ENCODE measurements at regions not wholly inside any gene's neighbourhood (a gene's known extent, or its start where the extent isn't known, plus 50 kb on each side); places are given as distances from the start of the nearest gene placed in this dataset.

GRCh38 chr1:218867941-218868626, 305.6 kb upstream of the LYPLAL1 start:
- no peak overlapping the region for H3K27ac Mint-ChIP-seq
- Histone ChIP-seq H3K27ac (ENCODE audit: insufficient read depth, low read length, poor library complexity, severe bottlenecking) (no peak overlapping the region), H3K4me1 (ENCODE audit: control insufficient read depth, insufficient read depth, low read length, poor library complexity, severe bottlenecking) (no peaks in the 10 kb centered on the region), H3K4me3 (ENCODE audit: low read depth, low read length) (no peak overlapping the region), H3K27me3 (ENCODE audit: control insufficient read depth, insufficient read depth, low read length) (no peaks in the 10 kb centered on the region), H3K36me3 (ENCODE audit: control insufficient read depth, insufficient read depth, low read length) (no peaks in the 10 kb centered on the region), H3K9me3 (ENCODE audit: control insufficient read depth in 2 of 2, low read length in 2 of 2) (no peaks in the 10 kb centered on the region)
- no peak for ATAC-seq (ENCODE audit: low read depth in 2 of 2)
- H3K27me3 Mint-ChIP-seq: no peaks in the 10 kb centered on the region
- no peaks in the 10 kb centered on the region for H3K36me3 Mint-ChIP-seq
- no peak overlapping the region for H3K4me3 Mint-ChIP-seq
- DNase-seq: no peak
- no peaks in the 10 kb centered on the region for H3K4me1 Mint-ChIP-seq
- peaks cover 0 to 7% (median 0%) of the 10 kb centered on the region in 7 donors for H3K9me3 Mint-ChIP-seq

- no peak overlapping the region for H3K4me3 Mint-ChIP-seq
- H3K4me1 ChIP-seq (ENCODE audit: control insufficient read depth, insufficient read depth, low read length, poor library complexity, severe bottlenecking): no peaks in the 10 kb centered on the region
- no peak overlapping the region for H3K4me3 ChIP-seq (ENCODE audit: low read depth, low read length)
- no peaks in the 10 kb centered on the region for H3K27me3 Mint-ChIP-seq
- no peaks in the 10 kb centered on the region for H3K9me3 ChIP-seq (ENCODE audit: control insufficient read depth in 2 of 2, low read length in 2 of 2)
- ATAC-seq (ENCODE audit: low read depth in 2 of 2): no peak
- no peaks in the 10 kb centered on the region for H3K27me3 ChIP-seq (ENCODE audit: control insufficient read depth, insufficient read depth, low read length)
- no peak overlapping the region for H3K27ac Mint-ChIP-seq
- no peak for DNase-seq
- no peaks in the 10 kb centered on the region for H3K36me3 ChIP-seq (ENCODE audit: control insufficient read depth, insufficient read depth, low read length)
- H3K4me1 Mint-ChIP-seq: no peaks in the 10 kb centered on the region
- no peak overlapping the region for H3K27ac ChIP-seq (ENCODE audit: insufficient read depth, low read length, poor library complexity, severe bottlenecking)
- H3K36me3 Mint-ChIP-seq: no peaks in the 10 kb centered on the region
- H3K9me3 Mint-ChIP-seq: peaks cover 0 to 7% (median 0%) of the 10 kb centered on the region in 7 donors
Observed at GRCh38 chr1:218869276-218869675, 304.4 kb upstream of the LYPLAL1 start.

- no peaks in the 10 kb centered on the region for H3K27me3 Mint-ChIP-seq
- no peaks in the 10 kb centered on the region for H3K27me3 ChIP-seq (ENCODE audit: control insufficient read depth, insufficient read depth, low read length)
- no peak overlapping the region for H3K27ac ChIP-seq (ENCODE audit: insufficient read depth, low read length, poor library complexity, severe bottlenecking)
- no peaks in the 10 kb centered on the region for H3K4me1 ChIP-seq (ENCODE audit: control insufficient read depth, insufficient read depth, low read length, poor library complexity, severe bottlenecking)
- no peak overlapping the region for H3K4me3 Mint-ChIP-seq
- H3K36me3 Mint-ChIP-seq: no peaks in the 10 kb centered on the region
- peaks cover 0 to 8% (median 0%) of the 10 kb centered on the region in 7 donors for H3K9me3 Mint-ChIP-seq
- no peak overlapping the region for H3K27ac Mint-ChIP-seq
- DNase-seq (no peak), ATAC-seq (ENCODE audit: low read depth in 2 of 2) (no peak)
- no peaks in the 10 kb centered on the region for H3K4me1 Mint-ChIP-seq
- H3K36me3 ChIP-seq (ENCODE audit: control insufficient read depth, insufficient read depth, low read length): no peaks in the 10 kb centered on the region
- H3K9me3 ChIP-seq (ENCODE audit: control insufficient read depth in 2 of 2, low read length in 2 of 2): no peaks in the 10 kb centered on the region
- H3K4me3 ChIP-seq (ENCODE audit: low read depth, low read length): no peak overlapping the region
Observed at GRCh38 chr1:218872026-218872425, 301.7 kb upstream of the LYPLAL1 start.

GRCh38 chr1:218872928-218873327, 300.8 kb upstream of the LYPLAL1 start:
- no peaks in the 10 kb centered on the region for H3K36me3 Mint-ChIP-seq
- peaks cover 0 to 8% (median 0%) of the 10 kb centered on the region in 7 donors for H3K9me3 Mint-ChIP-seq
- Histone ChIP-seq H3K36me3 (ENCODE audit: control insufficient read depth, insufficient read depth, low read length) (no peaks in the 10 kb centered on the region), H3K27ac (ENCODE audit: insufficient read depth, low read length, poor library complexity, severe bottlenecking) (no peak overlapping the region), H3K9me3 (ENCODE audit: control insufficient read depth in 2 of 2, low read length in 2 of 2) (no peaks in the 10 kb centered on the region), H3K4me1 (ENCODE audit: control insufficient read depth, insufficient read depth, low read length, poor library complexity, severe bottlenecking) (no peaks in the 10 kb centered on the region), H3K27me3 (ENCODE audit: control insufficient read depth, insufficient read depth, low read length) (no peaks in the 10 kb centered on the region), H3K4me3 (ENCODE audit: low read depth, low read length) (no peak overlapping the region)
- H3K4me3 Mint-ChIP-seq: no peak overlapping the region
- H3K27me3 Mint-ChIP-seq: no peaks in the 10 kb centered on the region
- ATAC-seq (ENCODE audit: low read depth in 2 of 2) (no peak), DNase-seq (no peak)
- no peaks in the 10 kb centered on the region for H3K4me1 Mint-ChIP-seq
- no peak overlapping the region for H3K27ac Mint-ChIP-seq

GRCh38 chr1:218874313-218874712, 299.4 kb upstream of the LYPLAL1 start:
- Histone ChIP-seq H3K9me3 (ENCODE audit: control insufficient read depth in 2 of 2, low read length in 2 of 2) (no peaks in the 10 kb centered on the region), H3K4me3 (ENCODE audit: low read depth, low read length) (no peak overlapping the region), H3K36me3 (ENCODE audit: control insufficient read depth, insufficient read depth, low read length) (no peaks in the 10 kb centered on the region), H3K4me1 (ENCODE audit: control insufficient read depth, insufficient read depth, low read length, poor library complexity, severe bottlenecking) (no peaks in the 10 kb centered on the region), H3K27ac (ENCODE audit: insufficient read depth, low read length, poor library complexity, severe bottlenecking) (no peak overlapping the region), H3K27me3 (ENCODE audit: control insufficient read depth, insufficient read depth, low read length) (no peaks in the 10 kb centered on the region)
- no peak overlapping the region for H3K4me3 Mint-ChIP-seq
- no peak overlapping the region for H3K27ac Mint-ChIP-seq
- no peaks in the 10 kb centered on the region for H3K4me1 Mint-ChIP-seq
- DNase-seq (no peak), ATAC-seq (ENCODE audit: low read depth in 2 of 2) (no peak)
- no peaks in the 10 kb centered on the region for H3K27me3 Mint-ChIP-seq
- peaks cover 0 to 8% (median 0%) of the 10 kb centered on the region in 7 donors for H3K9me3 Mint-ChIP-seq
- no peaks in the 10 kb centered on the region for H3K36me3 Mint-ChIP-seq

GRCh38 chr1:218874801-218875400, 298.8 kb upstream of the LYPLAL1 start:
- Mint-ChIP-seq H3K27me3 (no peaks in the 10 kb centered on the region), H3K9me3 (peaks cover 0 to 8% (median 0%) of the 10 kb centered on the region in 7 donors), H3K4me1 (no peaks in the 10 kb centered on the region), H3K27ac (no peak overlapping the region), H3K36me3 (no peaks in the 10 kb centered on the region), H3K4me3 (no peak overlapping the region)
- no peaks in the 10 kb centered on the region for H3K9me3 ChIP-seq (ENCODE audit: control insufficient read depth in 2 of 2, low read length in 2 of 2)
- H3K36me3 ChIP-seq (ENCODE audit: control insufficient read depth, insufficient read depth, low read length): no peaks in the 10 kb centered on the region
- ATAC-seq (ENCODE audit: low read depth in 2 of 2) (no peak), DNase-seq (no peak)
- H3K27ac ChIP-seq (ENCODE audit: insufficient read depth, low read length, poor library complexity, severe bottlenecking): no peak overlapping the region
- no peaks in the 10 kb centered on the region for H3K27me3 ChIP-seq (ENCODE audit: control insufficient read depth, insufficient read depth, low read length)
- H3K4me3 ChIP-seq (ENCODE audit: low read depth, low read length): no peak overlapping the region
- H3K4me1 ChIP-seq (ENCODE audit: control insufficient read depth, insufficient read depth, low read length, poor library complexity, severe bottlenecking): no peaks in the 10 kb centered on the region

GRCh38 chr1:218878369-218878768, 295.3 kb upstream of the LYPLAL1 start:
- no peak overlapping the region for H3K4me3 Mint-ChIP-seq
- Histone ChIP-seq H3K4me3 (ENCODE audit: low read depth, low read length) (no peak overlapping the region), H3K36me3 (ENCODE audit: control insufficient read depth, insufficient read depth, low read length) (no peaks in the 10 kb centered on the region), H3K4me1 (ENCODE audit: control insufficient read depth, insufficient read depth, low read length, poor library complexity, severe bottlenecking) (no peaks in the 10 kb centered on the region), H3K9me3 (ENCODE audit: control insufficient read depth in 2 of 2, low read length in 2 of 2) (no peaks in the 10 kb centered on the region), H3K27ac (ENCODE audit: insufficient read depth, low read length, poor library complexity, severe bottlenecking) (no peak overlapping the region), H3K27me3 (ENCODE audit: control insufficient read depth, insufficient read depth, low read length) (no peaks in the 10 kb centered on the region)
- H3K36me3 Mint-ChIP-seq: peaks cover 3% of the 10 kb centered on the region
- H3K4me1 Mint-ChIP-seq: no peaks in the 10 kb centered on the region
- peaks cover 0 to 6% (median 2%) of the 10 kb centered on the region in 7 donors for H3K9me3 Mint-ChIP-seq
- no peak for ATAC-seq (ENCODE audit: low read depth in 2 of 2)
- no peak overlapping the region for H3K27ac Mint-ChIP-seq
- DNase-seq: no peak
- H3K27me3 Mint-ChIP-seq: no peaks in the 10 kb centered on the region

- ATAC-seq (ENCODE audit: low read depth in 2 of 2) (no peak), DNase-seq (no peak)
- Mint-ChIP-seq H3K4me3 (no peak overlapping the region), H3K9me3 (peaks cover 0 to 9% (median 6%) of the 10 kb centered on the region in 7 donors), H3K36me3 (peaks cover 3% of the 10 kb centered on the region), H3K4me1 (no peaks in the 10 kb centered on the region), H3K27ac (no peak overlapping the region), H3K27me3 (no peaks in the 10 kb centered on the region)
- no peaks in the 10 kb centered on the region for H3K9me3 ChIP-seq (ENCODE audit: control insufficient read depth in 2 of 2, low read length in 2 of 2)
- no peaks in the 10 kb centered on the region for H3K4me1 ChIP-seq (ENCODE audit: control insufficient read depth, insufficient read depth, low read length, poor library complexity, severe bottlenecking)
- H3K27ac ChIP-seq (ENCODE audit: insufficient read depth, low read length, poor library complexity, severe bottlenecking): no peak overlapping the region
- no peak overlapping the region for H3K4me3 ChIP-seq (ENCODE audit: low read depth, low read length)
- no peaks in the 10 kb centered on the region for H3K27me3 ChIP-seq (ENCODE audit: control insufficient read depth, insufficient read depth, low read length)
- no peaks in the 10 kb centered on the region for H3K36me3 ChIP-seq (ENCODE audit: control insufficient read depth, insufficient read depth, low read length)
Observed at GRCh38 chr1:218880484-218881060, 293.1 kb upstream of the LYPLAL1 start.
